CD4-positive, alpha-beta T cell (primary cell): ENCODE measurements at regions not wholly inside any gene's neighbourhood (a gene's known extent, or its start where the extent isn't known, plus 50 kb on each side); places are given as distances from the start of the nearest gene placed in this dataset.

Experiments
- ATAC-seq: fragments of 200-7000 bp; cut with Tn5 transposase; one replicate; pipeline ENCODE4 v1.10.0; 2022; ENCODE audit warnings: mild to moderate bottlenecking; ENCODE audit not compliant: poor library complexity
- CTCF ChIA-PET: fragments of 350-600 bp; sonication (Branson Sonifier 250); formaldehyde crosslinking; loops from one replicate; lab custom pipeline; 2021; ENCODE audit warnings: antibody characterized with exemption, inconsistent platforms; lab: Charles Lee
- POLR2A ChIA-PET: fragments of 350-600 bp; sonication (Branson Sonifier 250); formaldehyde crosslinking; loops from one replicate; lab custom pipeline; 2021; ENCODE audit warnings: antibody characterized with exemption, inconsistent platforms; lab: Charles Lee
- DNase-seq, 14 experiments: peaks; one replicate each; pipeline ENCODE4 v3.0.0-alpha.2; 2013 to 2020; ENCODE audit warnings: mixed read lengths in 2 of 14
- H3K27ac ChIP-seq, 2 donors: one replicate each; pipeline versions ENCODE4 v1.5.1 to v1.7.0; 2013; ENCODE audit warnings: low read length in 2 of 2, low read depth in 1 of 2, mild to moderate bottlenecking in 1 of 2
- H3K27me3 ChIP-seq, 2 experiments: 1 replicate in 1 of 2; 2 replicates in 1 of 2; pipeline versions ENCODE4 v1.6.1 to v1.7.0; 2013; ENCODE audit warnings: low read length in 2 of 2, control low read depth in 1 of 2, mild to moderate bottlenecking in 1 of 2, moderate library complexity in 1 of 2; ENCODE audit not compliant: insufficient read depth in 2 of 2, control insufficient read depth in 1 of 2
- H3K36me3 ChIP-seq: one replicate; pipeline ENCODE4 v1.6.1; 2013; ENCODE audit warnings: low read length, control low read depth; ENCODE audit not compliant: insufficient read depth
- H3K4me1 ChIP-seq: one replicate; pipeline ENCODE4 v1.6.1; 2013; ENCODE audit warnings: low read length, control low read depth; ENCODE audit not compliant: insufficient read depth
- H3K4me3 ChIP-seq: one replicate; pipeline ENCODE4 v1.5.1; 2013; ENCODE audit warnings: mild to moderate bottlenecking, low read length, moderate library complexity
- H3K9me3 ChIP-seq, 2 experiments: 1 replicate in 1 of 2; 2 replicates in 1 of 2; pipeline versions ENCODE4 v1.6.1 to v1.7.0; 2013; ENCODE audit warnings: low read length in 2 of 2, mild to moderate bottlenecking in 2 of 2, control low read depth in 1 of 2, moderate library complexity in 1 of 2; ENCODE audit not compliant: control insufficient read depth in 1 of 2, insufficient read depth in 1 of 2
- H3K27ac Mint-ChIP-seq: one replicate; pipeline ENCODE4 v1.8.0; 2020; ENCODE audit warnings: mixed read lengths
- H3K27me3 Mint-ChIP-seq: one replicate; pipeline ENCODE4 v1.8.0; 2021; ENCODE audit warnings: mixed read lengths
- H3K36me3 Mint-ChIP-seq: one replicate; pipeline ENCODE4 v1.8.0; 2021; ENCODE audit warnings: low read depth, mixed read lengths
- H3K4me1 Mint-ChIP-seq: one replicate; pipeline ENCODE4 v1.8.0; 2021; ENCODE audit warnings: low read depth, mixed read lengths
- H3K4me3 Mint-ChIP-seq: one replicate; pipeline ENCODE4 v1.8.0; 2020; ENCODE audit warnings: mild to moderate bottlenecking, mixed read lengths
- H3K9me3 Mint-ChIP-seq: one replicate; pipeline ENCODE4 v1.8.0; 2020; ENCODE audit warnings: mixed read lengths
- CTCF ChIP-seq: fragments of 200-600 bp; IDR thresholded peaks from one replicate; pipeline ENCODE4 v1.8.0; 2022; ENCODE audit warnings: antibody characterized with exemption, mild to moderate bottlenecking
- intact Hi-C, 2 experiments: fragments of 100-400 bp; cut with DNase I in 1 of 2; cut with micrococcal nuclease in 1 of 2; formaldehyde crosslinking; loops; one replicate each; pipeline versions ENCODE4 v1.15.1 to v1.9.0; 2023 to 2025; cut with DNase I, micrococcal nuclease

DNA sequence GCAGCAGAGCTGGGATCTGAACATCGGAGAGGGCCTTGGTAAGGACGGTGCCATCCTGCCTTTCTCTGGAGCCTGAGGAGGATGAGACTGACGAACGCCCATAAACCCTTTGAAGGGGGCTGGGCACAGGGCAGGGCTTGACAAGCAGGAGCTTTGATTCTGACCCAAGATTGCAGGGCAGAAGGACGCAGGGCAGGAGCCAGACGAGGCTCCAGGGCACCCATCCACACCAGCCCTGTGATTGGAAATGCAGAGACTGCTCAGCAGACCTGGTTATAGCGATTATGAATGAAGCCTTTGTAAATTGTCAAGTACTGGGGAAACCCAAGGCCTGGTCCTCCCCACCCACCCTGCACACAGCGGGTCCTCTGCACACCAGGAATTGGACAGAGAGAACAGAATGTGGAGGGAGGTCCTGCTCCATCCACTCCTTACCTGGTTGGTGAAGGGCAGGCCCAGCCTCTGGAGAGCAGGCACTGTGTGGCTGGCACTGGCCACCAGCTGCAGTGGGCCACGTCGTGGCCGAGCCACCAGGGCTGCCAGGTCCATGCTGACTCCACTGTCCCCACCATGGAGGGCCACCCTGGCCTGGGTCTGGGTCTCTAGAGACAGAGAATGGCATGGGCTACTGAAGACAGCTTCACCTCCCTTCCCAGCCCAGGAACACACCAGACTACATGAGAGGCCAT lies 68.8 kb downstream of the RMI2 start:
- H3K4me3 Mint-ChIP-seq: no peak overlapping the region
- H3K9me3 Mint-ChIP-seq: no peaks in the 10 kb centered on the region
- intact Hi-C loops: no loop called here
- POLR2A ChIA-PET: no interaction called here
- Histone ChIP-seq H3K9me3 (no peaks in the 10 kb centered on the region), H3K27ac (no peak overlapping the region), H3K36me3 (no peaks in the 10 kb centered on the region), H3K4me1 (no peaks in the 10 kb centered on the region), H3K4me3 (no peak overlapping the region), H3K27me3 (no peaks in the 10 kb centered on the region)
- DNase-seq (no peak), ATAC-seq (no peak)
- H3K27ac Mint-ChIP-seq: no peak overlapping the region
- TF ChIP-seq CTCF: no peak
- H3K4me1 Mint-ChIP-seq: no peaks in the 10 kb centered on the region
- CTCF ChIA-PET: interaction anchor here (0.6 kb wide), 1 partner anchor 42 kb away, joined by 3 read pairs; no protein-coding TSS in a partner anchor
- H3K27me3 Mint-ChIP-seq: no peaks in the 10 kb centered on the region
- H3K36me3 Mint-ChIP-seq: no peaks in the 10 kb centered on the region

DNA sequence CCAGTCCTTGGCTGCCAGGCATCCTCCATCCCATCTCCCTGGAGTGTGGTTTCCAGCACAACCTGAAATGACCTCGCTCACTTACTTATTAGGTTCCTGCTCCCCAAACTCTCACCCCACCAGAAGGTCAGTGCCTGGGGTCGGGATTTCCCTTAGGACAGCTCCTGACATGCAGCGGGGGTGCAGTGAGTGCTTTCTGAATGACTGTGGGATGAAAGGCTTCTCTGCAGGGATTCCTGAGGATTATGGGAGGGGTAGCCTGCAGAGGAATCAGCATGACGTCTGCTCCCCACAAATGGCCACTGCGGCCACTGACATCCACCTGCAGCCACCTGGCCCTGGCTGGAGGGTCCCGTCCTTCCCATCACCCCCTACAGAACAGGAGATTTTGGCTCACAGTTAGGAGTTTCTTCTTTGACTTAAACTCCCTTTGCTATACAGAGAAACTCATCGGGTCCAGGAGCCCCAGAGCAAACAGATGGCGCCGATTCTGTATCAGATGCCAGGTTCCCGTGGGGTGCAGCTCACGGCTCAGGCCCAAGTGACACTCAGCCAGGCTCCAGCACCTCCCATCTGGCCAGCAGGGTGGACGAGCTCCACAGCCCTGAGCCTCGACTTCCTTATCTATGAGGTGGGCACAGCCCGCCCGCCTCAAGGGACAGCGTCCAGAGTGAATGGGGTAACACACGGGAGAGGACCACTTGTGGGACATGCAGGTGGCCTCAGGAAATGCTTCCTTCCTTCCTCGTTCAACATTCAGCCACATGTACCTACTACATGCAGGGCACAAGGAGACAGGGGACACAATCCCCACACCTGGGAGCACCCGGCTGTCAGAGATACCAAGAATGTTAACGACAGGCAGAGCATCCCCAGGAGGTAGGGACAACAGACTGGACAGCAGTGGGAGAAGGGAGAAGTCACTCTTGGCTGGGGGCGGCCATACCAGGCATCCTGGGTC lies 69.8 kb downstream of the RMI2 start:
- Mint-ChIP-seq H3K27me3 (no peaks in the 10 kb centered on the region), H3K4me3 (no peak overlapping the region), H3K9me3 (no peaks in the 10 kb centered on the region), H3K4me1 (no peaks in the 10 kb centered on the region), H3K36me3 (no peaks in the 10 kb centered on the region), H3K27ac (no peak overlapping the region)
- H3K27ac ChIP-seq: no peak overlapping the region
- ChIA-PET CTCF (interaction anchor here (0.6 kb wide), 1 partner anchor 41 kb away, joined by 3 read pairs; no protein-coding TSS in a partner anchor), POLR2A (no interaction called here)
- no peaks in the 10 kb centered on the region for H3K9me3 ChIP-seq
- H3K4me3 ChIP-seq: no peak overlapping the region
- TF ChIP-seq CTCF: no peak
- DNase-seq: no peak
- H3K27me3 ChIP-seq: no peaks in the 10 kb centered on the region
- intact Hi-C loops: no loop called here
- no peaks in the 10 kb centered on the region for H3K4me1 ChIP-seq
- ATAC-seq: no peak
- no peaks in the 10 kb centered on the region for H3K36me3 ChIP-seq

DNA sequence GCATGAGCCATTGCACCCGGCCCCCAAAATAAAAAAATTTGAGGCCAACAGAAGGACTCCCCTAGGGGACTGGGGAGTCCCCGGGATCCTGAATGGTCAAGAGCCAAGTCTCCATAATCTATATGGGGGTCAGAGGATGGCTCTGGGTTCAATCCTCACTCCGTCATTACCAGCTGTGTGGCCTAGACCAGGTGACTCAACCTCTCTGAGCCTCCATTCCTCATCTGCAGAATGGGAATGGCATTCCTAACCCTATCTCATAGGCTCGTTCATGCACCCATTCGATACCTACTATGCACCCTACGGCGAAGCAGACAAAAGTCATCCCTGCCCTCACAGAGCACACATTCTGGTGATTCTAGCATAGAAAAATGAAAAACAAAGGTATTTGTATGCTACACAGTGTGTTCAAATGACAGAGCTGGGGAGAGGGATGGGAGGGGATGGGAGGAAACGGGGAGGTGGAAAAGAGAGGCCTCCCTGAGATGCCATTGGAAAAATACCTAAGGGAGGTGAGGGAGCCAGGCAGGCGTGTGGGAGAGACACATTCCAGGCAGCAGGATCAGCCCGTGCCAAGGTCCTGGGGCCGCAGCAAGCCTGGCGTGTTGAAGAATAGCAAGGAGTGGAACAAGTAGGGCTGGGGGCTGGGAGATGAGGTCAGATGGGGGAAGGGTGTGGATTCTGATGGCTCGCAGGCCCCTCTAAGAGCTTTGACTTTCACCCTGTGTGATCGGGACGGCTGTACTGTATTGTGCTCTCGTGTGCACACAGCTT lies 71.2 kb downstream of the RMI2 start:
- Mint-ChIP-seq H3K4me1 (no peaks in the 10 kb centered on the region), H3K9me3 (no peaks in the 10 kb centered on the region), H3K27ac (no peak overlapping the region), H3K27me3 (no peaks in the 10 kb centered on the region), H3K4me3 (no peak overlapping the region), H3K36me3 (no peaks in the 10 kb centered on the region)
- Histone ChIP-seq H3K9me3 (no peaks in the 10 kb centered on the region), H3K27me3 (no peaks in the 10 kb centered on the region), H3K27ac (no peak overlapping the region), H3K36me3 (no peaks in the 10 kb centered on the region), H3K4me3 (no peak overlapping the region), H3K4me1 (no peaks in the 10 kb centered on the region)
- TF ChIP-seq CTCF: no peak
- ChIA-PET POLR2A (no interaction called here), CTCF (interaction anchor here (1.2 kb wide), 1 partner anchor 20 kb away, joined by 3 read pairs; no protein-coding TSS in a partner anchor)
- ATAC-seq: no peak
- intact Hi-C loops: no loop called here
- no peak for DNase-seq
